Hematopoietic multipotent progenitor cell treated with erythropoietin and hydrocortisone succinate and interleukin-3 and kit ligand, for 8 days (in vitro differentiated cells): ENCODE measurements at regions not wholly inside any gene's neighbourhood (a gene's known extent, or its start where the extent isn't known, plus 50 kb on each side); places are given as distances from the start of the nearest gene placed in this dataset.

Experiments used
- DNase-seq: peaks from one replicate; pipeline ENCODE4 v3.0.0-alpha.2; 2015

DNA sequence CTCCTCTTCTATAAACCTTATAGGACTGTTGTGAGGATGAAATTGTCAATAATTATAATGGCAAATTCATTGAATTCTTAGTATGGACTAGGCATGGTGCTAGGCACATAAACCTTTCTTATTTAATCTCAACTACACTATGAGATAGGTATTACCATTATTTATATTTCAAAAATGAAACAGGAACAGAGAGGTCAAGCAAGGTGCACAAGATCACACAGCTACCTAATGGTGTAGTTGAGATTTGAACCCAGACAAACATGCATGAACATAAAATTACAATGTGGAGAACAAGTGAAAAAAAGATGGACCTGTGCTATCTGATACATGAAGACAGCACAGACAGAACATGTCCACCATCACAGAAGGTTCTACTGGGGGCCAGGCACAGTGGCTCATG is 156.7 kb downstream of the AXIN2 start:
- no peak for DNase-seq

DNA sequence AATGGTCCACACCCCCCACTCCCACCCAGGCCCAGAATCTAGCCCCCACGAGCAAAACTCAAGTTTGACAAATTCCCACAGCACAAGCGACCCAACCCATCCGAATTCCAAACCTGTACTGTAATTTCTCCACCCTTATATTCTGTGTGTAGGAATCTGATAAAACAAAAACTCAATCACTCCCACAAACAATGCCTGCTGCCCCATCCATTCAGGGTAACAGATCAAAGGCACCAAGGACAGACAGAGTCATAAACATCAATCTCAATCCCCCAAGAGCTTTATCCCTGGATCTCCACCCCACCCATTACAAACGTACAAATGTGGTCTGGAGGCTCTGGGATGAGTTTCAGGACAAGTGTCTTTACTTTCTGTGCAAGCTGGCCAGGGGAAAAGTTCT is 157.8 kb downstream of the AXIN2 start:
- no peak for DNase-seq

DNA sequence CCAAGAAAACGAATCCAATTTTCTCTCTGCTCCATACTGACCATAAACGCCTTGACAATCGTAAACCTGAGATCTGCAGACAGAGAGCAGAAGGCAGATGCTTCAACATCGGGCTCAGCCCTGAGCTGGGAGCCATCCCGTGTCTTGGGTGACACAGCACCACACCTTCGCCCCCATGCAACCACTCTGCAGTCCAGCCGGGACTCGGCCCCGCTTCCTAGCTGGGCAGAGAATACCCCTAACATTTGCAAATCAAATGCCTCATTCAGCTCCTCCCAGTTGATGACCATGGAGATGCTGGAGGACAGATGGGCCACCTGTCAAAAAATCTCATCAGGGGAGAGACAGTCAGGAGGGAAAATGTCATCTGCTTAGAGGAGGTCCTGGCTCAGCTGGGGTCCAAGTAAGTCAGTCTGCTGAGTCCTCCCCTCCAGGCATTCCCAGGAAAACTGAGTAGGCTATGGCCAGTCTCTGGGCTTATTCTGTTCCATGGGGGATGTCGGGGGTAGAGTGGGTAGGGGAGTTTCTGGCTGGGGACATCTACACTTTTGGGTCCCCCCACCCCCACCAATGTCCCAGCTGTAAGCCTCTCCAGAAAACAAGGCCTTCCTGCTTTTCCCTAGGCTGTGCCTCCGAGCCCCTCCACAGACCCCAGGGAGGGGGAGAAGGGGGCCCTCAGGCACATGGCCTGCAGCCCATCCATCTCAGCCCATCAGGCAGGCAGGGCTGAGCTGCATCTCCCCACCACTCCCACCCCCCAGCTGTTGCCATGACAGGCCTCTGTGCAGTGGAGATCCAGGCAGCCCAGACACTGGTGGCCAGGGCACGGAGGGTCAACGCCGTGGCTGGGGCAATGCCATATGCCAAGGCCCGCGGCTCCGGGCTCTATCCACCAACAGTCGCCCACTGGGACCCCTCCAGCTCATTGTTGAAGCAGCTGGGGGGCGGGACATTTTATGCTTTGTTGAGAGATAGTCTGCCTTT is 158.6 kb downstream of the AXIN2 start:
- DNase-seq, result no peak

DNA sequence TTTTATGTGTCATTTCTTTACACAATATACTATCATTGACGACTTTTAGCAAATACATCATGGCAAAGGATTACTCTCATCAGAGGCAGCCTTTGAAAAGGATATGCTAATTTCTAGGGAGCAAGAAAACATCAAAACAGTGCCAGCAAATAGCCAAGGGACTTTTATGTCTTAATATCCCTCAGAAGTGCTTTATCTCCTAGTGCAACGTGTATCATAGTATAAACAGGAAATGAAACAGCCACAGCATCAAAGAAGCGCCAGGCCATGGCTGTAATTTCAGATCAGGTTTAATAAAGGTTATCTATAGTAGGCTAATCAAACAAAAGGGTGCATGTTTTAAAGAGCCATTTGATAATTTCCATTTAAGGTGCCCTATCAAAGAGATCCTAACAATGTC is 159.9 kb downstream of the AXIN2 start:
- no peak for DNase-seq

DNA sequence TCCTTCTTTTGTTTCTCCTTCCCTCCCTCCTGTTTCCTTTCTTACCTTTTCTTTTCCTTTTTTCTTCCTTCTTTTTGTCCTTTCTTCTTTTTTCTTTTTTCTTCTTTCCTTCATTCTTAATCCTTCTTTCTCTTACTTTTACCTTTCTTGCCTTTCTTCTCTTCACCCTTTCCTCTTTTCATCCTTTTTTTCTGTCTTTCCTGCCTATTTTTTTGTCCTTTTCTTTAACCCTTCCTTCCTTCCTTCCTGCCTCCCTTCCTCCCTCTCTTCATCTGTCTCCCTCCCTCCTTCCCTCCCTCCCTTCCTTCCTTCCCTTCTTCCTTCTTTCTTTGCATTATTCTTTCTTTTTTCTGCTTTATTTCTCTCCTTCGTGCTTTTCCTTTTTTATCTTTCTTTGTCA is 160.7 kb downstream of the AXIN2 start:
- DNase-seq, result no peak

DNA sequence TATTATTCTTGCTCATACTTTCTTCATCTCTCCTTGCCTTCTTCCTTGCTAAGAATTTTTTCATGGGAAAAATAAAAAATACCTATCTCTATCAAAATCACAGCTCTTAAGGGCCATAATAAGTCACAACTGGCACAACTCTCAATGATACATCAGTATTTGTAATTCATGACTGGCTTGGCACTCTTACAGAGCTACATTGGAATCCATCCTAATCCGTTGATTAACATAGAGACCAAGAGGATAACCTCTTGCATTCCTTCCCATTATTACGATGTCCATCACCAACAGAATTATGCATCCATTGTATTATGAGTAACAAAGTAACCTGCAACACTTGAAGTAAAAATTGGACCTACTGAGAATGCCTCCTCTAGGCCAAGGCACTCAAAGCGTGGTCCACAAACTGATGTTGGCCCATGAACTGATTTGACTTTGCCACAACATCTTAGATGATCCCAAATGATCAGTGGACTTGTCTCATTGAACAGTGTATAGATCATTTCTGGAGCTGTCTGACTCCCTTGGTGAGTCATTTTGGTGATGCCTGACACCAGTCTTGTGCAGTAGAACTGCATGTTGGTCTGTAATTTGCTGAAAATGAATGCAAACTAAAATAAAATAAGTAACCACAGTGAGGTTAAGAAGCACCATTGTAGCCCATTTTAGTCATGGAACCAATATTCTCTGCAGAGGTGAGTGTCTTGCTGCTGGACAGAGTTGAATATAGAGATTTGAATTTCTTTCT is 163.2 kb downstream of the AXIN2 start:
- no peak for DNase-seq

DNA sequence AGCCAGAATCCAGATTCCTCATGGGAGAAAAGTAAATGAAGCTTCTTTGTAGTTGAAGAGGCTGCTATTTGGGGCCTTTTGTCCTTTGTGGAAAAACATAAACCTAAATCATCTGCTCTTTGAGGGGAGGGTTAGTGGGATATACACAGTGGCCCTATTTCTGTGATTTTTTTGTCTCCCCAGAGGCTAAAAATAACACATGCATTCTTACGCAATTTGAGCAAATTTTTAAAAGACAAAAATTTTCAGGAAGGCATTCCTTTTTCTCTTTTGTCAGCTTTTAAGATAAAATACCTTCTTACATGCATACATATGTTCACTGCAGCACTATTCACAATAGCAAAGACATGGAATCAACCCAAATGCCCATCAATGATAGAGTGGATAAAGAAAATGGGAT is 165.5 kb downstream of the AXIN2 start:
- DNase-seq, result no peak

DNA sequence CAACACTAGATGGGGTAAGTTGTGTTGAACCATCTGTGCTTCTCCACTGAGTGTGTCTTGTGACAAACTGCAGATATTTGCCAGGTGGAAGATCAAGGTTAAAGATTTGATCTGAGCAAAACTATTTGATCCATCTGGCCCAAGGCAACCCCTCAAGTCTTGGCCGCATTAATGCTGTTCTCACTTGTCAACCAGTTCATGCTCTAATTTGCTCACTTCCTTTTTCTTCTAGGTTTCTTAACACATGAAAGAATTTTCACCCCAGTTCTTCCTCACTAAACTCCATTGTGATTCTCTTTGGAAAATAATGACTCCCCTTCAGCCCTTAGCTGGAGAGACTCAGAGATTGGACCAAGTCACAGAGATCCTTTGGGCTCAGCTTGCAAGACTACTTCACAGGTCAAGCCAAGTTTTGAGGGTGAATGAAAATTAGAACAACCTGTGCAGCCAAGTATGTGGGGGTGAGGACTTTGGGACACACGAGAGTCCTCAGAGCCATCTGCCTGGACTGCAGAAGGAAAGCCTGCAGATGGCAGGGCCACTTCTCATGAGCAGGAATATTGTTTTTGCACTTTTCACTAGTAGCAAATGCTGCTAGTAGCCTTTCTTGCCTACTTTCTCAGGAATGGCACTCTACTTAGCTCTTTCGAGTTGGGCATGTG is 166.5 kb downstream of the AXIN2 start:
- DNase-seq, result no peak

DNA sequence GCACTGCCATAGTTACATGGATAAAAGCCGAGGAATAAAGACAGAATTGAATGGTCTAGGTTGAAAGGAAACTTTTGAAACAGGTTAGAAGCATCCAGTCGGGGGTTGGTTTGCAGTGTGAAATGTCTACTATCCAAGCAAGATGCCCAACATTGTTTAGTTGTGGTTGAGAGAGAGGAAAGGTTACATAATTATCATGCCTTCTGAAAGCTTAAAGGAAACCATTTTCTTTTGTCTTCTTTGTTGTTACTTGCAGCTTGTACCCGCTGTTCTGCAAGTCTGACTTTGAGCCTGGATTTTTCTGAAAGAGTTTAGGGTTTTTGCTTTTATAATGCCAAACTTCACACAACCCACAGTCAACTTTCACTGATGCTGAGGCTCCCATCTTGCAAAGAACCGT is 167.9 kb downstream of the AXIN2 start:
- DNase-seq, result no peak

DNA sequence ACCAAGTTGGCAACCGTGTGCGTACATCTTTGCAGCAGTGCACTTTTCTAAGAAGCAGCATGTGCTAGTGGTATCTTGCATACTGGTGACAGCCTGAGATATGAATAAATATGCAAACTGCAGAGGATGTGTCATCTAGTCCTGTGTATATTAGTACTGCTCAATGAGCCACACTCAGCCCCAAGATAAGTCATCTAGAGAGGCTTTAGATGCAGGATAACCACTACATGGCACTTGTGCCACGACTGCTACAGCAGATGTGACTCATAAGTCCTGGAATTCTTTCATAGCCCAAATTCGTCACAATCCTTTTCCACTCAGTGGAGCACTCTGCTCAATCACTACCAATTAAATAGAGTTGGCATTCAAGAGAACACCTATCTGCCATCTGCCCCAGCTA is 171.5 kb downstream of the AXIN2 start:
- DNase-seq, result no peak

DNA sequence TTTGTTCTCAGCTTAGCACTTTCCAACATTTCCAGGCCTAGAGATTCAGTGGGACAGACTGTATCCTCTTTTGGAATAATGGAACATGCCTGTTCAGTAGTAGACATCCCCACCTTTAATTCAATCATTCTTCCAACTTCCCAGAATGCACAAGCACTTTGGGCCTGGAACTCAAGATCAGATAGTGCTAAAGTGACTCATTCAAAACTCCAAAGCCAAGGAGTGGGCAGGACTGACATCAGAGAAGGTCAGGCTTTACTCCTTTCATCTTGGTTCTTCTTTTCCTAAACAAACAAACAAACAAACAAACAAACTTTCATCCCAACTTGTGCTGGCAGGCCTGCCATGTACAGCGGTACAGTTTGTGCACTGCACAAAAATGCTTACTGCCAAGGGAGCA is 172.0 kb downstream of the AXIN2 start:
- DNase-seq, result no peak

DNA sequence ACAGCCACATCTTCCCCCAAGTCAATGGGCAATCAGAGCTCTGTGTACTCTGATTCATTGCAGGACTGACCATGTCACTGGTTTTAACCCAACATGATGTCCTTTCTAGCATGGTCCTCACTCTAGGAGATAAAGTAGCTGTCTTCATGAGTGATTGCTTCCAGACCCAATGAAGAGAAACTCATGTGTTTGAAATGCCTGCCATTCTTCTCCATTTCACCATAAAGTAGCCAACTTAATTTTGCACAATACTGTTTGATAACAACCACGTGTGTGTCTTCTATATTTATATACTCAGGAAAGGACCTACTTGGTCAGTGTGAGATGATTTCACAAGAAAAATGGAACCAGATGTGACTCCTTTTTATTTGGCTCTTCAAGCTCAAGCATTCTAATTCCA is 172.5 kb downstream of the AXIN2 start:
- no peak for DNase-seq

DNA sequence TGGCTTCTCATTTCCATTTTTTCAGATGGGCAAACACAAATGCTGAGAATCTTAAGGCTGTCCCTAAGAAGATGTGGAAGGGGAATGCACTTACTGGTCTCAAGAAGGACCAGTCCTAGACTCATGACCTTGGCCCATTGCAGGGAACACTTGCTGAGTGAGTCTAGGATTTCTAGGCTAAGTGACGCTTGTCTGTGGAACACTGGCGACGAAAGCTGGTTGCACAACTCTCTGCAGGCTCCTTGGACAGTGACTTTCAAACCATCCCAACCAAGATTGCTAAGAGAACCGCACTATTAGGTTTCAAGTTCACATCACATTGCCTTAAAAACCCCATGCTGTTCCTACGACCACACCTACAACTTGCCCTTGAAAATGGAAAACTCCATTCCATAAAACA is 174.1 kb downstream of the AXIN2 start:
- no peak for DNase-seq

DNA sequence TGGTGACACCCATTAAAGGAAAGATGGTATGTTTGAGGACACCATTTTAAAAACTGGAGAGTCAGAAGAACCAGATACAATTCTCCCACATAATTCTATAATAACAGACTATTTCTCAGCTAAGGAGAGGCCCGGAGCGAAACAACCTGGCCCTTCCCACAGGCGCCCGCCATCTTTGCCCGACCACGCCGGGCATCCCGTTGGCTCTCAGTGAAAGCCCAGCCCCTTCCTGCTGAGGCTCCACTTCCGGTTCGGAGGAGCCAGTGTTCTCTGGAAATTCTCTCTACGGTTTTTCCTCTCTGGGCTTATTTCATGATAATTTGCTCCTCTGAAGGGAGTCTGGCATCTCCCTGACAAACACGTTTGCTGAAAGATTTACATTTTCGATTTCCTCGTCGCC is 175.7 kb downstream of the AXIN2 start:
- DNase-seq, result no peak

DNA sequence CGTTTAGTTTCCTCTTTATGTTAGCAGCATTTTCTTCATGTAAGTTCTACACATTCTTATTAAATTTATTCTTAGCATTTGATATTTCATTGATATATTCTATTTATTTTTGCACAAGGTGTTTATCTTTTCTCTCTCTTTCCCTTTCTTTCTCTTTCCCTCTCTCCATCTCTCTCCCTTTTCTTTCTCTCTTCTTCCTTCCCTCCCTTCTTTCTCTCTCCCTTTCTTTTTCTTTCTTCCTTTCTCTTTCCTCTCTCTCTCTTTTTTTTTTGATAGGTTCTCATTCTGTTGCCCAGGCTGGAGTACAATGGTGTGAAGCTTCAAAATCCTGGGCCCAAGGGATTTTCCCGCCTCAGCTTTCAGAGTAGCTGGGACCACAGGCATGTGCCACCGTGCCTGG is 176.4 kb downstream of the AXIN2 start:
- DNase-seq, result no peak

DNA sequence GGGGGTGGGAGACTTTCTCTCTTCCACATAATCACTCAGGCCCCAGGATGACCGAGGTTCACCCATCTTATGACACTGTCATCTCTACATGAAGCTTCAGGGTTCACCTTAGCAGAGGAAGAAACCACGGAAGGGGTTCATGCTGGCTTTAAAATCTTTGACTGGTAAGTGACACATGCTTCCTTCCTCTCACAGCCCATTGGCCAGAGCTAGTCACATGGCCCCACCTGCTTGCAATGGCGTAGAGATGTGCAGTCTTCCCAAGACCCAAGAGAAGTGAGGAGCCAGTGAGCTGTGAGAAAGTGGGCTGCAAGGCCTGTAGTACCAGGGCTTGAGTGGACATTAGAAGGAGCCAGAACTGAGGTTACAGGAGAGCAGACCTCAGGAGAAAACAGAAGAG is 180.3 kb downstream of the AXIN2 start:
- no peak for DNase-seq

DNA sequence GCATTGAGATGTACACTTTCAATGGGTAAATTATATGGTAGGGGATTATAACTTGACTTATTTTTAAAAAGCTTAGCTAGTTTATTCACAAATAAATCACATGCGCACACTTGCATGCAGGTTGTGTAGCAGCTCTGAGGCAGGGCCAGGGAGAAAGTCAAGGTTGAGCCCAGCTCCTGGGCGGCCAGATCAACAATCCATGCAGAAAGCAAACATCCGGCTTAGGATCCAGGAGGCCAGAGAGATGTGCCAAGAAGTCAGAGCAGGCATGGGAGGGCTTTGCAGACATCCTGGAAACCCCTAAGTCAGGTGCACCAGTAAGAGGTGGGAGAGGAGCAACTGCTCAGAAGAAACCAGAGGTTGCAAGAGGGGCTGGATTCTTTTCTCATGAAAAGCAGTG is 186.5 kb downstream of the AXIN2 start:
- no peak for DNase-seq

DNA sequence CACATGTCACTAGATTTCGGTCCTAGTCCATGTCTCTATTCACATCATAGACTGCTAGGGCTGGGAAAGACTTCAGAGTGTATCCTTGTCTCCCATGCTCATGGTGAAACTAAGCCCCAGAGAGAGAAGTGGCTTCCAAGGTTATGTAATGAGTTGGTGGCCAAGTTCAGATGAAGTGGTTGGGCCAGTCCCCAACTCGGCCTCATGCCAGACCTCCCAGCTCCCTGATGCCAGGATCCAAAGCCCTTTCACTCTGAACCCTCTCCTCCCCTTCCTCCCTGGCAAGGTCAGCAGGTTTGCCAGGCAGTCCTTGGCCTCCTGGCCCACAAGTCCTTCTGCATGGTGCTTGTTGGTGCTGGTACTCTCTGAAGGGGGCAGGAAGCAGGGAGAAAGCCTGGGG is 189.7 kb downstream of the AXIN2 start:
- no peak for DNase-seq

DNA sequence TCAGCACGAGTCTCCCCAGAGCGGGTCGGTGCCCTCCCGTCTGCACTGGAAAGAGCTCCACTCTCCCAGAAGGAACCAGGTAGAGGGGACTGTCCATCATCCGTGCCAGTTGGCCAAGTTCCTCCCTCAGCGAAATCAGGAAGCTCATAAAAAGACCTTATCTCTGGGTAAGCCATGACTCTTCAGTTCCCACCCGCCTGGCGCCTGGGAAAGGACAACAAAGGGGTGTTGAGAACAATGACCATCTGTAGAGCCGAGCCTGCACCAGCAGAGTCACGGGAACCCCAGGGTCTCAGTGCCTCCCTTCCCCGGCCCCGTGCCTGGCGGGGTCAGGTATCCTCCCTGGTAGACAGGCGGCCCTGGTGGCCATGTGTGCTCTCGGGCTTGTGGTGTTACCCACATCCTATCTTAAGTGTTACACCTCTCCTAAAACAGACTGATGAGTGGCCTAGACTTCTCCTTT is 190.7 kb downstream of the AXIN2 start:
- DNase-seq, result no peak

DNA sequence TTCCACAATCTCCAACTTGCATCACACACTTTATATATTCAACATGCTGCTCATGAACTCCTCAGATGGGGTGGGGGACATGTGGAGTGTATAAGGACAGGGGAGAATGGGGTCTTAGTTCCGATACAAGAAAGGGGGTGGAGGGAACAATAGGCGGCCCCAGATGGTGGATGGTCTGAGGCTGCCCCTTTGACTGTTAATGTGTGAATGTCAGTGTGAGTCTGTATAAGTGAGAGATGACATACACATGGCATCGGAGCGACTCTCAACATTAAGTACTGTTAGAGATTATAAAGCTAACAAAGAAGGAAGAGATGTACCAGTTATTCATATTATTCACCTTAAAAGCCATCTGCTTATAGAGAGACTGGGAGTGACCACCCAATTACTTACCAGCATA is 193.1 kb downstream of the AXIN2 start:
- DNase-seq, result no peak

DNA sequence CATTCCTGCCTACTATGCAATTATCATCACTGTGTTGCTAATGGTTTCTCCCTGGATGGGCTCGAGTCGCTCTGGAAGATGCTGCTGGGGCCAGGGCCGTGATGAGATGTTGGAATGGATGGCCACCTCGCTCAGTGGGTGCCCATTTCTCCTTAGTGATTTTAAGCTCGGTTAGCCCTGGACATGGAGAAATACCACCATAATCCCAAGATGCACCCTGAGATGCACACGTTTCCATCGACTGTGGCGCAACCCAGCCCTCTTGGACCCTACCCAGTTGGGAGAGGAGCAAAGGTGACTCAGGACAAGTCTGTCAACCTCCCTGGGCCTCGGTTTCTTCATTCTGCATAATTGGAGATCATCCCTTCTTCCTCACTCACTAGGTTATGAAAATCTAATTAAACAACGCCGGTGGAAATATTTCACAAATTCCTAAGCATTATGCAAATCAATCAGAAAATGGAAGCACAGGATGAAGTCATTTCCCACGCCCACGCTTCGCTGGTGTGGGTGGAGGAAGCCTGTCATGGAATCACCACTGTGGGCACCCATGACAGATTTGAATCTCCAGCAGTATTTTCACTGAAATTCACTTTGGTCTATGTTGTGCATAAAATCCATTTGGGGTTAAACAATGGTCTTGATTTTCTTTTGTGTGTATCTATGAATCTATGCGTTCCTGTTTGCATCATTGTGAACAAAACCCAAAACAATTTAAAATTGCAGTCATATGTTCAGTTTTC is 195.2 kb downstream of the AXIN2 start:
- no peak for DNase-seq

DNA sequence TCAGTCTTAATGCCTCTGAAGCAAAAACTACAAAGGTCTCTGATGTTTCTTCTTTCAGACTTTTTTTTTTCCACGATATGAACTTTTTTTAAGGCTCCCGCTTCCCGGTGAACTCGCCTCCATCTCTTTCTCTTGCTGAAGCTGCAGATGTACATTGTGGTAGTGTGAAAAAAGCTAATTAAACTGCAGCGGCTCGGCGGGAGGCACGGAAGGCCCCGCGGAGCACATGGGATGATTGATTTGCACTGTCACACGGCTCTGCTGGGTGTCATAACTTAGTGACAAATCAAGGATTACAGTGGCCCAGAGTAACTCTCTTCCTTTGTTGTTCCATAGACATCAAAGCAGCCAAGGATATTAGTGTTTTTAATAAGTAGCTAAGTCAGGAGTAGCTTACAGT is 196.3 kb downstream of the AXIN2 start:
- no peak for DNase-seq

DNA sequence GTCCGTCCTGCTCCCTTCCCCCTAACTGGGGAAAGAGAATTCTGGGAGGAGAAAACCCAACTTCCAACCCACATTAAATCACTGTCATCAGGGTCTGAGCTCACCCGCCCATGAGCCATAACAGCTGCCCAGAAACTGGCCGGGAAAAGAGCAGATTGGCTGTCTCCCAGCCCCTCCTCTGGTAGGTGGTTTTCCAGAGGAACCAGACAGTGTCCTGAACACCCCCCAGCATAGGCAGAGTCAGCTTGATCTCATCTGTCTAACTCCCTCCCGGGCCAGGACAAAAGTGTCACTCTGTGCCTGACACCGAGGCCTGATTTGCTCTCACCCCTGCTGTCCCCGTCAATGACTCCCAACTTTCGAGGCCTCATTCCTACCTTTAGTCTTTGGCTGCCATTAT is 197.0 kb downstream of the AXIN2 start:
- DNase-seq, result no peak
